Vagina (tissue), 2 donors: ENCODE measurements at regions not wholly inside any gene's neighbourhood (a gene's known extent, or its start where the extent isn't known, plus 50 kb on each side); places are given as distances from the start of the nearest gene placed in this dataset.

ENCODE experiments used
- CTCF ChIP-seq, 3 experiments: fragments of 450-650 bp in 2 of 3; fragments of 200-600 bp in 1 of 3; sonication (generic) in 1 of 3; IDR thresholded peaks; one replicate each; pipeline ENCODE4 v1.5.1; 2017 to 2019; ENCODE audit warnings: antibody characterized with exemption in 3 of 3, mild to moderate bottlenecking in 2 of 3, moderate library complexity in 2 of 3
- POLR2A ChIP-seq, 2 donors: fragments of 450-650 bp; IDR thresholded peaks; one replicate each; pipeline ENCODE4 v1.6.1; 2017; ENCODE audit warnings: antibody characterized with exemption in 2 of 2, mild to moderate bottlenecking in 2 of 2, moderate library complexity in 2 of 2
- POLR2AphosphoS5 ChIP-seq, 2 donors: sonication (generic); formaldehyde crosslinking; IDR thresholded peaks; one replicate each; pipeline ENCODE4 v1.9.0; 2017; ENCODE audit warnings: antibody characterized with exemption in 2 of 2, mild to moderate bottlenecking in 2 of 2, low read depth in 1 of 2; ENCODE audit not compliant: insufficient read depth in 1 of 2

GRCh38 chr18:37705016-37705415 is 139.4 kb upstream of the CELF4 start:
- no peak for TF ChIP-seq POLR2A (IDR thresholded peaks at IDR 0.05)
- no peak for TF ChIP-seq CTCF (IDR thresholded peaks at IDR 0.05)
- TF ChIP-seq POLR2AphosphoS5 (IDR thresholded peaks at IDR 0.05; ENCODE audit: insufficient read depth in 1 of 2, low read depth in 1 of 2): no peak
